Activated B cell treated with CpG ODN at 0.5 μM for 24 hours (primary cell): ENCODE measurements at regions not wholly inside any gene's neighbourhood (a gene's known extent, or its start where the extent isn't known, plus 50 kb on each side); places are given as distances from the start of the nearest gene placed in this dataset.

Experiments used
- ATAC-seq: fragments of 200-7000 bp; cut with Tn5 transposase; one replicate; pipeline ENCODE4 v1.10.0; 2021; ENCODE audit warnings: low read depth, mild to moderate bottlenecking, moderate library complexity
- CTCF ChIA-PET: fragments of 350-600 bp; sonication (Branson Sonifier 250); formaldehyde crosslinking; loops from one replicate; lab custom pipeline; 2021; ENCODE audit warnings: antibody characterized with exemption; lab: Charles Lee
- POLR2A ChIA-PET: fragments of 350-600 bp; sonication (Branson Sonifier 250); formaldehyde crosslinking; loops from one replicate; lab custom pipeline; 2021; ENCODE audit warnings: antibody characterized with exemption; lab: Charles Lee
- DNase-seq: peaks from one replicate; pipeline ENCODE4 v3.0.0; 2022
- H3K27ac Mint-ChIP-seq: one replicate; pipeline ENCODE4 v1.8.0; 2020; ENCODE audit warnings: mixed read lengths
- H3K27me3 Mint-ChIP-seq: one replicate; pipeline ENCODE4 v1.8.0; 2021; ENCODE audit warnings: mixed read lengths
- H3K36me3 Mint-ChIP-seq: one replicate; pipeline ENCODE4 v1.8.0; 2021; ENCODE audit warnings: low read depth, mixed read lengths
- H3K4me1 Mint-ChIP-seq: one replicate; pipeline ENCODE4 v1.8.0; 2021; ENCODE audit warnings: mixed read lengths
- H3K4me3 Mint-ChIP-seq: one replicate; pipeline ENCODE4 v1.8.0; 2020; ENCODE audit warnings: mild to moderate bottlenecking, mixed read lengths
- H3K9me3 Mint-ChIP-seq: one replicate; pipeline ENCODE4 v1.8.0; 2020; ENCODE audit warnings: mixed read lengths
- intact Hi-C: fragments of 100-400 bp; cut with micrococcal nuclease; formaldehyde crosslinking; loops from one replicate; pipeline ENCODE4 v1.15.1; 2024
- TF ChIP-seq, protein P1 (sequence below): fragments of 200-600 bp; IDR thresholded peaks from one replicate; pipeline ENCODE4 v1.8.0; 2022; ENCODE audit warnings: antibody characterized with exemption, mild to moderate bottlenecking

DNA sequence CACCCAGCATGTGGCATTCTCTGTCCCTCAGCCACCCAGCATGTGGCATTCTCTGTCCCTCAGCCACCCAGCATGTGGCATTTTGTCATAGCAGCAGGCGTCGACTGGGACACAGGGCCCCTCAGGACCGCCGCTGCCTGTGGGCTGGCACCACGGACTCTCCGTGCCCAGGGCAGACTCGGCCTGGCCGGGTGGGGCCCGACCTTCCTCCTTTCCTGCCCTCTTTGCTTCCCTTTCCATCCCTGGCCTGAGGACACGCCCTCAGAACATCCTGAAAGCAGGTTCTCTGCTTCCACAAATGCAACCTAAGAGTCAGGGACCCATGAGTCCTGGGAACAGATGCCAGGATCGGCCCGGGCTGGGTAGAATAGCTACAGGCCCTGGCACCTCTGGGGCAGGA lies 291.4 kb upstream of the SALL3 start:
- Mint-ChIP-seq H3K4me3 (no peak overlapping the region), H3K9me3 (no peaks in the 10 kb centered on the region), H3K27ac (no peak overlapping the region), H3K36me3 (no peaks in the 10 kb centered on the region), H3K4me1 (no peaks in the 10 kb centered on the region), H3K27me3 (no peaks in the 10 kb centered on the region)
- intact Hi-C loops, result no loop called here
- ChIA-PET POLR2A (no interaction called here), CTCF (no interaction called here)
- ATAC-seq (no peak), DNase-seq (no peak)
- TF ChIP-seq, protein P1, sequence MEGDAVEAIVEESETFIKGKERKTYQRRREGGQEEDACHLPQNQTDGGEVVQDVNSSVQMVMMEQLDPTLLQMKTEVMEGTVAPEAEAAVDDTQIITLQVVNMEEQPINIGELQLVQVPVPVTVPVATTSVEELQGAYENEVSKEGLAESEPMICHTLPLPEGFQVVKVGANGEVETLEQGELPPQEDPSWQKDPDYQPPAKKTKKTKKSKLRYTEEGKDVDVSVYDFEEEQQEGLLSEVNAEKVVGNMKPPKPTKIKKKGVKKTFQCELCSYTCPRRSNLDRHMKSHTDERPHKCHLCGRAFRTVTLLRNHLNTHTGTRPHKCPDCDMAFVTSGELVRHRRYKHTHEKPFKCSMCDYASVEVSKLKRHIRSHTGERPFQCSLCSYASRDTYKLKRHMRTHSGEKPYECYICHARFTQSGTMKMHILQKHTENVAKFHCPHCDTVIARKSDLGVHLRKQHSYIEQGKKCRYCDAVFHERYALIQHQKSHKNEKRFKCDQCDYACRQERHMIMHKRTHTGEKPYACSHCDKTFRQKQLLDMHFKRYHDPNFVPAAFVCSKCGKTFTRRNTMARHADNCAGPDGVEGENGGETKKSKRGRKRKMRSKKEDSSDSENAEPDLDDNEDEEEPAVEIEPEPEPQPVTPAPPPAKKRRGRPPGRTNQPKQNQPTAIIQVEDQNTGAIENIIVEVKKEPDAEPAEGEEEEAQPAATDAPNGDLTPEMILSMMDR, result no peak

DNA sequence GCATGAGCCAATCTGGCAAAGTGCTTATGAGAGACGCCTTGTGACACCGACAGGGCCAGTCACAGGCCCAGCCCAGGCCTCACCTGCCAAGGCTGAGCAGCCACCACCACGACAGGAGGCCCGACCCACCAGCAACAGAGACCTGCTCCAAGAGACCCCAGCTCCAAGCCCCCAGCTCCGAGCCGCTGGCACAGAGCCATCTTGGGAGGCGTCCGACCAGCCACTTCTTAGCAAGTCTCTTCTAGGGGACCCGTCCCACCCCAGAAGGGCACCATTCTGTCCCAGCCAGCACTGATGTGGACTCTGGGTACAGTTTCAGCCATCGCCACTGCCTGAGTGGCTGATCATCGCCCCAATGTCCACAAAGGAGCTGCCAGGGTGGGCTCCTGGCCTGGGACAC lies 290.7 kb upstream of the SALL3 start:
- Mint-ChIP-seq H3K4me1 (no peaks in the 10 kb centered on the region), H3K9me3 (no peaks in the 10 kb centered on the region), H3K36me3 (no peaks in the 10 kb centered on the region), H3K27me3 (no peaks in the 10 kb centered on the region), H3K4me3 (no peak overlapping the region), H3K27ac (no peak overlapping the region)
- ChIA-PET CTCF (no interaction called here), POLR2A (no interaction called here)
- ATAC-seq, result no peak
- intact Hi-C loops, result no loop called here
- TF ChIP-seq, protein P1, result no peak
- no peak for DNase-seq

DNA sequence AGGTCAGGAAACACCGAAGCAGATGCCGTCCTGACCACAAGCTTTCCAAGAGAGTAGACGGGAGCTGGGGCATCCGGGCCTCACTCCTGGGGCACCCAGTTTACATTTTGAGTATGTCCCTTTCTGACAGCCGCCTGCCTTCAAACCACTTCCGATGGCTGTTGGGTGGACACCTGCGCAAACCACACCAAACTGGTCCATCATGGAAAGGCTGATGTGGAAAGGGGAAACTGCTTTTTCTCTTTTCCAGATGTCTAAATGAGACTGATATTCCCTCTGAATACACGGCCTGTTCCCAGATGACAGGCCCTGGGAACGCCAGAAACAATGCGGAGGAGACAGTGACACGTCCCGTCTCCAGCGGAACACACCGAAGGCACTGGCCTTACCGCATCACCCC lies 290.0 kb upstream of the SALL3 start:
- CTCF ChIA-PET, result no interaction called here
- ATAC-seq (no peak), DNase-seq (no peak)
- H3K27ac Mint-ChIP-seq, result no peak overlapping the region
- POLR2A ChIA-PET, result no interaction called here
- no peaks in the 10 kb centered on the region for H3K9me3 Mint-ChIP-seq
- intact Hi-C loops, result no loop called here
- H3K27me3 Mint-ChIP-seq, result no peaks in the 10 kb centered on the region
- no peaks in the 10 kb centered on the region for H3K36me3 Mint-ChIP-seq
- no peaks in the 10 kb centered on the region for H3K4me1 Mint-ChIP-seq
- TF ChIP-seq, protein P1, result no peak
- H3K4me3 Mint-ChIP-seq, result no peak overlapping the region

DNA sequence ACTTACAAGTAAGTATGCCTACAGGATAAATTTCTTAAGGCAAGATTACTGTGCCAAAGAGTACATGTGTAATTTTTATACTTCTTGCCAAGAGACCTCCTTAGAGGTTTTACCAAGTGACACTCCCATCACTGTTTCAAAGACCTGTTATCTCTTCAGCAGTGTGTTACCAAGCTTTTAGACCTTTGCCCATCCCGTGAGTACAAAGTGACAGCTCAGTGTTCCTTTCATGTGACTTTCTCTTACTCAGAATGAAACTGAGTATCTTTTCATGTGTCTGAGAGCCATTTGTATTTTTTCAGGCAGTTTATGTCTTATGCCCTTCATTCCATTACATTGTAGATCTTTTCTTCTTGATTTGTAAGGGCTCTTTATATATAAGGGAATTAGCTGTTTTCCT lies 287.5 kb upstream of the SALL3 start:
- H3K9me3 Mint-ChIP-seq, result no peaks in the 10 kb centered on the region
- no peak overlapping the region for H3K4me3 Mint-ChIP-seq
- CTCF ChIA-PET, result no interaction called here
- DNase-seq (no peak), ATAC-seq (no peak)
- no peaks in the 10 kb centered on the region for H3K4me1 Mint-ChIP-seq
- intact Hi-C loops, result no loop called here
- POLR2A ChIA-PET, result no interaction called here
- no peaks in the 10 kb centered on the region for H3K36me3 Mint-ChIP-seq
- TF ChIP-seq, protein P1, result no peak
- H3K27ac Mint-ChIP-seq, result no peak overlapping the region
- no peaks in the 10 kb centered on the region for H3K27me3 Mint-ChIP-seq

DNA sequence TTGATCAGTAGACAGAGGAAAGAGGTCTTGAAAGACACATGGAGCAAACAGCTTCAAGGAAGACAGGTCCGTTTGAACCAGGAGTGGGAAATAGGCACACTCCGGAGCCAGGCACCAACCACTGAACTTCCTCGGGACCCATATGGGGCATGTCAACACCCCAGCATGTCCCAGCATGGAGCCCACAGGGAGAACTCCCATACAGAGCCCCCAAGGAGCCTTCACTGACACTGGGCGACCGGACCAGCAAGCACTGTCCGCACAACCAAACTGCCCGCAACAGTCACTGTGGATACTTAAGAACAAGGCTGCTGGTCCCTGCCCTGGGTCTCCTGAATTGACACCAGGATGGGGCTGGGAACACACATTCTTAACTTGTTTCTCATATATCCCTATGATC lies 286.2 kb upstream of the SALL3 start:
- ChIA-PET CTCF (no interaction called here), POLR2A (no interaction called here)
- intact Hi-C loops, result no loop called here
- ATAC-seq, result no peak
- Mint-ChIP-seq H3K4me1 (no peaks in the 10 kb centered on the region), H3K4me3 (no peak overlapping the region), H3K9me3 (no peaks in the 10 kb centered on the region), H3K27ac (no peak overlapping the region), H3K27me3 (no peaks in the 10 kb centered on the region), H3K36me3 (no peaks in the 10 kb centered on the region)
- DNase-seq, result no peak
- TF ChIP-seq, protein P1, result no peak
